OCI-LY7 (cell line): ENCODE measurements at regions not wholly inside any gene's neighbourhood (a gene's known extent, or its start where the extent isn't known, plus 50 kb on each side); places are given as distances from the start of the nearest gene placed in this dataset.

Experiments used
- BruUV-seq: library from RNA; stranded (reverse); fragments of 400-500 nt; replicated peaks from 2 replicates; lab custom pipeline; 2021; lab: Mats Ljungman, UMichigan
- CTCF ChIA-PET: fragments of 300-600 bp; sonication (Branson Sonifier 250); formaldehyde crosslinking; loops from one replicate; lab custom pipeline; 2022; ENCODE audit warnings: antibody characterized with exemption; ENCODE audit not compliant: unreplicated experiment; lab: Charles Lee
- POLR2A ChIA-PET: fragments of 300-600 bp; sonication (Branson Sonifier 250); formaldehyde crosslinking; loops from one replicate; lab custom pipeline; 2022; ENCODE audit warnings: antibody characterized with exemption; lab: Charles Lee
- DNase-seq: peaks from one replicate; pipeline ENCODE4 v3.0.0-alpha.2; 2015; ENCODE audit warnings: low spot score
- H2AFZ ChIP-seq: fragments of 200-600 bp; sonication (generic), shearing (Covaris generic); 2 replicates; pipeline ENCODE4 v1.6.1; 2014; ENCODE audit warnings: mild to moderate bottlenecking, antibody characterized with exemption, low read length, moderate library complexity
- H3K27ac ChIP-seq: fragments of 200-600 bp; sonication (generic); 2 replicates; pipeline ENCODE4 v1.5.1; 2014; ENCODE audit warnings: mixed run types, low read depth, mild to moderate bottlenecking, moderate library complexity, low read length, inconsistent platforms; ENCODE audit not compliant: poor library complexity, severe bottlenecking
- H3K36me3 ChIP-seq: fragments of 200-600 bp; sonication (generic); 2 replicates; pipeline ENCODE4 v1.6.1; 2014; ENCODE audit warnings: mild to moderate bottlenecking, antibody characterized with exemption, low read length, moderate library complexity, mixed read lengths; ENCODE audit not compliant: insufficient read depth
- H3K4me1 ChIP-seq: fragments of 200-600 bp; sonication (generic); 2 replicates; pipeline ENCODE4 v1.5.1; 2014; ENCODE audit warnings: mild to moderate bottlenecking, low read length; ENCODE audit not compliant: insufficient read depth, poor library complexity, severe bottlenecking
- H3K4me2 ChIP-seq: fragments of 200-600 bp; sonication (generic); 2 replicates; pipeline ENCODE4 v1.6.1; 2014; ENCODE audit warnings: mild to moderate bottlenecking, low read length
- H3K4me3 ChIP-seq: fragments of 200-600 bp; sonication (generic); 2 replicates; pipeline ENCODE4 v1.5.1; 2014; ENCODE audit warnings: mild to moderate bottlenecking, low read depth, low read length; ENCODE audit not compliant: poor library complexity, severe bottlenecking
- H3K79me2 ChIP-seq: fragments of 200-600 bp; sonication (generic); 2 replicates; pipeline ENCODE4 v1.6.1; 2016; ENCODE audit warnings: low read depth, mild to moderate bottlenecking, low read length, moderate library complexity, mixed read lengths; ENCODE audit not compliant: insufficient read depth
- H3K9me2 ChIP-seq: fragments of 200-600 bp; sonication (generic); 2 replicates; pipeline ENCODE4 v1.6.1; 2016; ENCODE audit warnings: mild to moderate bottlenecking, low read length, mixed read lengths; ENCODE audit not compliant: insufficient read depth
- H3K9me3 ChIP-seq: fragments of 200-600 bp; sonication (generic); 2 replicates; pipeline ENCODE4 v1.6.1; 2014; ENCODE audit warnings: mild to moderate bottlenecking, mixed run types, low read length, mixed read lengths
- H4K20me1 ChIP-seq: fragments of 200-600 bp; sonication (generic); 2 replicates; pipeline ENCODE4 v1.6.1; 2014; ENCODE audit warnings: mild to moderate bottlenecking, antibody characterized with exemption, low read length, moderate library complexity, mixed read lengths; ENCODE audit not compliant: insufficient read depth
- EZH2phosphoT487 ChIP-seq: fragments of 200-600 bp; sonication (generic); IDR thresholded peaks from 2 replicates; pipeline ENCODE4 v1.6.1; 2018; ENCODE audit warnings: low read depth, borderline replicate concordance, mild to moderate bottlenecking, mixed run types, antibody characterized with exemption, low read length, moderate library complexity, mixed read lengths
- intact Hi-C: fragments of 100-400 bp; cut with micrococcal nuclease; formaldehyde crosslinking; loops from one replicate; pipeline ENCODE4 v1.10.0; 2022; ENCODE audit not compliant: unreplicated experiment
- TF ChIP-seq, protein P1 (sequence below): fragments of 200-600 bp; sonication (generic); conservative IDR thresholded peaks from 2 replicates; pipeline ENCODE4 v1.5.1; 2014; ENCODE audit warnings: mild to moderate bottlenecking, antibody characterized with exemption, low read length, moderate library complexity, mixed read lengths

- POLR2A ChIA-PET: no interaction called here
- Histone ChIP-seq H2AFZ (no peak overlapping the region), H3K9me2 (no peaks in the 10 kb centered on the region), H3K4me1 (no peaks in the 10 kb centered on the region), H3K79me2 (no peaks in the 10 kb centered on the region), H3K4me3 (no peak overlapping the region), H3K36me3 (no peaks in the 10 kb centered on the region), H3K9me3 (no peaks in the 10 kb centered on the region), H3K4me2 (no peak overlapping the region), H4K20me1 (no peaks in the 10 kb centered on the region), H3K27ac (no peak overlapping the region)
- DNase-seq: no peak
- no TSS peak for BruUV-seq
- CTCF ChIA-PET: no interaction called here
- TF ChIP-seq, protein P1, sequence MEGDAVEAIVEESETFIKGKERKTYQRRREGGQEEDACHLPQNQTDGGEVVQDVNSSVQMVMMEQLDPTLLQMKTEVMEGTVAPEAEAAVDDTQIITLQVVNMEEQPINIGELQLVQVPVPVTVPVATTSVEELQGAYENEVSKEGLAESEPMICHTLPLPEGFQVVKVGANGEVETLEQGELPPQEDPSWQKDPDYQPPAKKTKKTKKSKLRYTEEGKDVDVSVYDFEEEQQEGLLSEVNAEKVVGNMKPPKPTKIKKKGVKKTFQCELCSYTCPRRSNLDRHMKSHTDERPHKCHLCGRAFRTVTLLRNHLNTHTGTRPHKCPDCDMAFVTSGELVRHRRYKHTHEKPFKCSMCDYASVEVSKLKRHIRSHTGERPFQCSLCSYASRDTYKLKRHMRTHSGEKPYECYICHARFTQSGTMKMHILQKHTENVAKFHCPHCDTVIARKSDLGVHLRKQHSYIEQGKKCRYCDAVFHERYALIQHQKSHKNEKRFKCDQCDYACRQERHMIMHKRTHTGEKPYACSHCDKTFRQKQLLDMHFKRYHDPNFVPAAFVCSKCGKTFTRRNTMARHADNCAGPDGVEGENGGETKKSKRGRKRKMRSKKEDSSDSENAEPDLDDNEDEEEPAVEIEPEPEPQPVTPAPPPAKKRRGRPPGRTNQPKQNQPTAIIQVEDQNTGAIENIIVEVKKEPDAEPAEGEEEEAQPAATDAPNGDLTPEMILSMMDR: no peak
- TF ChIP-seq EZH2phosphoT487: no peak
- intact Hi-C loops: no loop called here
Measured at GRCh38 chr2:51595836-51596235, 563.9 kb upstream of the NRXN1 start.

GRCh38 chr2:51581636-51582267 is 549.8 kb upstream of the NRXN1 start:
- H3K27ac ChIP-seq: no peak overlapping the region
- no TSS peak for BruUV-seq
- H3K9me3 ChIP-seq: no peaks in the 10 kb centered on the region
- DNase-seq: no peak
- H2AFZ ChIP-seq: no peak overlapping the region
- H3K4me2 ChIP-seq: no peak overlapping the region
- no peaks in the 10 kb centered on the region for H3K9me2 ChIP-seq
- ChIA-PET CTCF (no interaction called here), POLR2A (interaction anchor here (0.9 kb wide), 1 partner anchor 10 kb away, joined by 3 read pairs; no protein-coding TSS in a partner anchor)
- no peaks in the 10 kb centered on the region for H3K79me2 ChIP-seq
- TF ChIP-seq, protein P1: no peak
- TF ChIP-seq EZH2phosphoT487: no peak
- no peaks in the 10 kb centered on the region for H3K36me3 ChIP-seq
- no peak overlapping the region for H3K4me3 ChIP-seq
- H3K4me1 ChIP-seq: no peaks in the 10 kb centered on the region
- H4K20me1 ChIP-seq: no peaks in the 10 kb centered on the region
- intact Hi-C loops: no loop called here

- CTCF ChIA-PET: no interaction called here
- no TSS peak for BruUV-seq
- no peak overlapping the region for H3K27ac ChIP-seq
- H4K20me1 ChIP-seq: no peaks in the 10 kb centered on the region
- H3K36me3 ChIP-seq: no peaks in the 10 kb centered on the region
- H3K9me3 ChIP-seq: no peaks in the 10 kb centered on the region
- no peak for DNase-seq
- H3K4me1 ChIP-seq: no peaks in the 10 kb centered on the region
- H3K9me2 ChIP-seq: no peaks in the 10 kb centered on the region
- TF ChIP-seq, protein P1: no peak
- TF ChIP-seq EZH2phosphoT487: no peak
- H3K79me2 ChIP-seq: no peaks in the 10 kb centered on the region
- intact Hi-C loops: no loop called here
- no peak overlapping the region for H3K4me3 ChIP-seq
- no peak overlapping the region for H3K4me2 ChIP-seq
- POLR2A ChIA-PET: no interaction called here
- H2AFZ ChIP-seq: no peak overlapping the region
Measured at GRCh38 chr2:51579412-51579811, 547.5 kb upstream of the NRXN1 start.
